ENCODE measurements at regions not wholly inside any gene's neighbourhood (a gene's known extent, or its start where the extent isn't known, plus 50 kb on each side); places are given as distances from the start of the nearest gene placed in this dataset.

DNA sequence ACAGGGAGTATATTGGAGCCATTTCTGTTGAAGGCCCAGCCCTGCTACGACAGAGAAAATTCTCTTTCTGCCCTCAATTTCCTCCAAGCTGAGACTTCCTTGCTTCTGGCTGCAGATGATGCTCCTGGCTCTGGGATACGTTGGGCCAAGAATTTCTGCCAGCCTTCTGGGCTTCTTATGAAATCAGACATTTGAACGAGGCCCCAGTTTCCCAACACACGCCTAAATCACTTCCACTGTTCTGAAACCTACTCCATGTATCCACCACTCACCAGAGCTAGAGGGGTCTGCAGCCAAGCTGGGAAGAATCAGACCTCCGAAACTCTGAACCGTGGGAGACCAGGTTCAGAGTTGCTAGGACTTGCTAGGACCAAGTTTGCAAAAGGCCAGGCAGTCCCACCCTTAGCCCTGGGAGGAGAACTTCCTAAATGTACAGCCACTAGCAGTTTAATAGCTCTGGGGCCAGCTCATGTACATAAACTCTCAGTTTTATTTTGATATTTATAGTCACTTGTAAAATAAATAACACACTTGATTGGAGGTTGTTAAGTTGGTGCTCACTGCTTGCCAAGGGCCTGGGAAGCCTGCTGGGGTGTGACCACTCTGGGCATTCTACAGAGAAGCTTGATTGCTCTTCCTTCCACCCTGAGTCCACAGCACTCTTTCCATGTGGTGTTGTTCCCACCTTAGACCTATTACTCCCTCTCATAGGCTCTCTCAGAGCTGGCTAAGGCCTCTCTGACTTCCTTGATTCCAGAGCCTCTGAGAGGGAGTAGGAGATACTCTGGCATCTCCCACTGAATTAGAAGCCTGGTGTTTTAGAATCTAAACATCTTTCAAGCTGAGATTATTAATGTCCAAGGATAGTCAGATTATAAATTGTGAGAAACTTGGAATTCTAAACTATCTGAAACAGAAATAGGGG lies 83.4 kb upstream of the TRABD2B start:
- Histone ChIP-seq H3K36me3 (no peaks in the 10 kb centered on the region), H3K4me1 (peaks cover 0 to 8% (median 2%) of the 10 kb centered on the region in 4 donors), H3K27me3 (peaks cover 0 to 3% (median 0%) of the 10 kb centered on the region in 3 donors), H3K4me3 (no peak overlapping the region), H3K27ac (no peak overlapping the region), H3K9me3 (no peaks in the 10 kb centered on the region)
- WGBS, 2 donors: 56 to 70% methylated on average over 6 of the region's 6 CpGs
- DNase-seq: no peak
- TF ChIP-seq EP300 (IDR thresholded peaks at IDR 0.05): no peak
- no peak for TF ChIP-seq POLR2AphosphoS5 (IDR thresholded peaks at IDR 0.05)
- TF ChIP-seq POLR2A (IDR thresholded peaks at IDR 0.05): no peak
- TF ChIP-seq, protein P1, sequence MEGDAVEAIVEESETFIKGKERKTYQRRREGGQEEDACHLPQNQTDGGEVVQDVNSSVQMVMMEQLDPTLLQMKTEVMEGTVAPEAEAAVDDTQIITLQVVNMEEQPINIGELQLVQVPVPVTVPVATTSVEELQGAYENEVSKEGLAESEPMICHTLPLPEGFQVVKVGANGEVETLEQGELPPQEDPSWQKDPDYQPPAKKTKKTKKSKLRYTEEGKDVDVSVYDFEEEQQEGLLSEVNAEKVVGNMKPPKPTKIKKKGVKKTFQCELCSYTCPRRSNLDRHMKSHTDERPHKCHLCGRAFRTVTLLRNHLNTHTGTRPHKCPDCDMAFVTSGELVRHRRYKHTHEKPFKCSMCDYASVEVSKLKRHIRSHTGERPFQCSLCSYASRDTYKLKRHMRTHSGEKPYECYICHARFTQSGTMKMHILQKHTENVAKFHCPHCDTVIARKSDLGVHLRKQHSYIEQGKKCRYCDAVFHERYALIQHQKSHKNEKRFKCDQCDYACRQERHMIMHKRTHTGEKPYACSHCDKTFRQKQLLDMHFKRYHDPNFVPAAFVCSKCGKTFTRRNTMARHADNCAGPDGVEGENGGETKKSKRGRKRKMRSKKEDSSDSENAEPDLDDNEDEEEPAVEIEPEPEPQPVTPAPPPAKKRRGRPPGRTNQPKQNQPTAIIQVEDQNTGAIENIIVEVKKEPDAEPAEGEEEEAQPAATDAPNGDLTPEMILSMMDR (IDR thresholded peaks at IDR 0.05): no peak
- intact Hi-C loops (cut with DNase I): no loop called here

DNA sequence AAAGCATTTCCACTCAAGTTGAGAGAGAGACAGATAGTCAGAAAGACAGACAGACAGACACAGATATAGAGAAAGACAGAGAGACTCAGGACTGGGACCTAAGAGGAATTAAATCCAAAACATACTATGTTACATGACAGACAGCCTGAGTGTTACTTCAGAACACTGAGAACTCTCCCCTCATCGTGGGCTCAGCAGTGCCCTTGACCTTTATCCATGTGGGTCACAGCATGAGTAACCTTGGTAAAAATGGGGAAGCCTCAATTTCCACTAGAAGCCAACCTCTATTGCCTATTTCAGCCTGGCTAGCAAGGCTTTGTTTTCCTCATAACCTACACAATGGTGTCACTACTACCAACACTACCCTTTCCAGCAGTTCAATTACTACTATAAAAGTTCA lies 81.9 kb upstream of the TRABD2B start:
- 67 to 68% methylated on average over 1 of the region's 1 CpG for WGBS, 2 donors
- Histone ChIP-seq H3K9me3 (no peaks in the 10 kb centered on the region), H3K4me3 (no peak overlapping the region), H3K27ac (no peak overlapping the region), H3K36me3 (no peaks in the 10 kb centered on the region), H3K4me1 (peaks cover 0 to 8% (median 2%) of the 10 kb centered on the region in 4 donors), H3K27me3 (peaks cover 0 to 5% (median 0%) of the 10 kb centered on the region in 3 donors)
- TF ChIP-seq POLR2AphosphoS5 (IDR thresholded peaks at IDR 0.05) (no peak), POLR2A (IDR thresholded peaks at IDR 0.05) (no peak), EP300 (IDR thresholded peaks at IDR 0.05) (no peak)
- TF ChIP-seq, protein P1 (IDR thresholded peaks at IDR 0.05): no peak
- DNase-seq: no peak
- intact Hi-C loops (cut with DNase I): no loop called here

DNA sequence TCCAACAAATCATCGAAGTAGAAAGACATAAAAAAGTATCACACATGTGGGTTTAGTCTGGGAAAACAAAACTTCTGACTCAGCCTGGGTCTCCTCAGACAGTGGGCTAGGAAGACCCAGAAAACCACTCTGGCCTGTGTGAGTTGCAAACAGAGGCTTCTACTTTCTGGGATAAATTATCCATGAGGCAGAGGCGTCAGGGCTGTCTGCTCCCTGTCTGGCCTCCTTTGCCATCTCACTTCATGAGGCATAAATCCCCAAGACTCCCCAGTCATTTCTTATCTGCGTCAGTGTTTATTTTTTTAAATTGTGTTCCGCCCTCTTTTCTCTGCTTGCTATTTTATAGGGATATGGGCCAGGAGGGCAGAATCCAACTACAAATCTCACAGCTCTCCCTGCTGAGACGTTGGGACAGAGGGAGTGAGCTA lies 80.6 kb upstream of the TRABD2B start:
- no peaks in the 10 kb centered on the region for H3K36me3 ChIP-seq
- H3K27ac ChIP-seq: no peak overlapping the region
- no peak for DNase-seq
- H3K4me1 ChIP-seq: peaks cover 0 to 8% (median 2%) of the 10 kb centered on the region in 4 donors
- no peak for TF ChIP-seq POLR2A (IDR thresholded peaks at IDR 0.05)
- no peak for TF ChIP-seq EP300 (IDR thresholded peaks at IDR 0.05)
- TF ChIP-seq, protein P1 (IDR thresholded peaks at IDR 0.05): no peak
- TF ChIP-seq POLR2AphosphoS5 (IDR thresholded peaks at IDR 0.05): no peak
- intact Hi-C loops (cut with DNase I): no loop called here
- H3K27me3 ChIP-seq: peaks cover 0 to 5% (median 0%) of the 10 kb centered on the region in 3 donors
- no peaks in the 10 kb centered on the region for H3K9me3 ChIP-seq
- H3K4me3 ChIP-seq: no peak overlapping the region
- 17 to 59% methylated on average over 5 of the region's 5 CpGs for WGBS, 2 donors

DNA sequence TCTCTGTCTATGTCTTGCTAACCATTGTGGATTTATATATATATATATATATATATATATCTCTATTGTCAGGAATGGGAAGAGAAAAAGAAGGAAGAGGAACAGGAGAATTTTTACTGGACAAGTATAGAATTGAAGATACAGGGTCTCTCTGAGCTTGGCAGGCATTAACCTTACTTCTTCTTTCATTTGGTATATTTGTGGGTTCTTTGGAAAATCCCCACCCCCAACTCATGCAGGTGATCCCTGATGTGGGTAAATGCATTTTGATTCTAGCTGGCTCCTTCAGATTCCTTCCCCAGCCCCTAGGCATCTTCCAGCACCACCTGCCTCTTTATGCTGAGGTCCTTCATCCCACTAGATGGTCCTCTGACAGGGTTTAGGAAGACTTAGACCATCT lies 78.8 kb upstream of the TRABD2B start:
- Histone ChIP-seq H3K27ac (no peak overlapping the region), H3K9me3 (no peaks in the 10 kb centered on the region), H3K27me3 (peaks cover 0 to 5% (median 0%) of the 10 kb centered on the region in 3 donors), H3K4me3 (no peak overlapping the region), H3K36me3 (no peaks in the 10 kb centered on the region), H3K4me1 (peaks cover 0 to 5% (median 2%) of the 10 kb centered on the region in 4 donors)
- no peak for TF ChIP-seq POLR2AphosphoS5 (IDR thresholded peaks at IDR 0.05)
- no peak for TF ChIP-seq POLR2A (IDR thresholded peaks at IDR 0.05)
- no peak for TF ChIP-seq EP300 (IDR thresholded peaks at IDR 0.05)
- TF ChIP-seq, protein P1 (IDR thresholded peaks at IDR 0.05): no peak
- no peak for DNase-seq
- intact Hi-C loops (cut with DNase I): no loop called here
